ENCODE measurements at regions not wholly inside any gene's neighbourhood (a gene's known extent, or its start where the extent isn't known, plus 50 kb on each side); places are given as distances from the start of the nearest gene placed in this dataset.
A peak's percentile ranks its signal among the peaks of the same experiment; 100 is the strongest.

DNA sequence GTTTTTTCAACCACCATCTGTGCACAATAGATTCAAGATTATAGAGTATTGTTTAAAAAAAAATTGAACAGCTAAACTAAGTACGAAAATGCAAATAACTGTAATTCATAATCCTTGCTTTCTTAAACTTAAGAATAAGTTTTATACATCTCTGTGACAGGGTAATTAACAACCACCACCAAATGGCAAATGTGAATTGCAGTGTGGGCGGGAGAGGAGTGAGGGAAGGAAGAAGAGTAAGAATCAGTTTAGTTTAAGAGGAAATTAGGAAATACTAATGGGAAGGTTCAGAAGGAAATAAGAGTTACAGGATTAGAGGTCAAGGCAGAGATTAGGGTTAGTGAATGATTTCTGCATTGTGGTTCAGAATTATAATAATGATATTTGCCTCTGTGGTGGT lies 430.9 kb downstream of the SPRY1 start:
- Histone ChIP-seq H3K27me3 (no peaks in the 10 kb centered on the region), H3K36me3 (no peaks in the 10 kb centered on the region), H3K9me3 (peaks cover 2% of the 10 kb centered on the region; the same call in 1 of the 2 replicates), H3K4me3 (no peak overlapping the region)
- no peak for DNase-seq

DNA sequence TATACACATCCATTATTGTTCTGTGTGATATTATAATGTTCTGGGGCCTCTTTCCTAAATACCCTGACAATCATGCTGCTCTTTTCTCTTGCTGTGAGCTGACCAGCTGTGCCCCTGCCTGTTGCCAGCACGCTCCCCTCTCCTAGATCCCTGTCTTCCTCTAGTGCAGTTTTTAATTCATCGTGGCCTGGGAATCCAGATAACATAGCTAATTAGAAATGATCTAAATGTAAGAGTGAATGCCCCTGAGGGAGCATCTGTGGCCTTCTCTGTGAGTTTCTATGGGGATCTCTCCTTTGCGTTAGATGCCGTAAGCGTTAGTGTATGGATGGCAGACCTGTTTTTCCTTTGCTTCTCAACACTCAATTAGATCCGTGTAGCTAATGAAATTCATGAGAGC lies 434.3 kb downstream of the SPRY1 start:
- Histone ChIP-seq H3K36me3 (no peaks in the 10 kb centered on the region), H3K9me3 (peaks cover 2% of the 10 kb centered on the region; the same call in 1 of the 2 replicates), H3K4me3 (no peak overlapping the region), H3K27me3 (no peaks in the 10 kb centered on the region)
- DNase-seq: no peak

DNA sequence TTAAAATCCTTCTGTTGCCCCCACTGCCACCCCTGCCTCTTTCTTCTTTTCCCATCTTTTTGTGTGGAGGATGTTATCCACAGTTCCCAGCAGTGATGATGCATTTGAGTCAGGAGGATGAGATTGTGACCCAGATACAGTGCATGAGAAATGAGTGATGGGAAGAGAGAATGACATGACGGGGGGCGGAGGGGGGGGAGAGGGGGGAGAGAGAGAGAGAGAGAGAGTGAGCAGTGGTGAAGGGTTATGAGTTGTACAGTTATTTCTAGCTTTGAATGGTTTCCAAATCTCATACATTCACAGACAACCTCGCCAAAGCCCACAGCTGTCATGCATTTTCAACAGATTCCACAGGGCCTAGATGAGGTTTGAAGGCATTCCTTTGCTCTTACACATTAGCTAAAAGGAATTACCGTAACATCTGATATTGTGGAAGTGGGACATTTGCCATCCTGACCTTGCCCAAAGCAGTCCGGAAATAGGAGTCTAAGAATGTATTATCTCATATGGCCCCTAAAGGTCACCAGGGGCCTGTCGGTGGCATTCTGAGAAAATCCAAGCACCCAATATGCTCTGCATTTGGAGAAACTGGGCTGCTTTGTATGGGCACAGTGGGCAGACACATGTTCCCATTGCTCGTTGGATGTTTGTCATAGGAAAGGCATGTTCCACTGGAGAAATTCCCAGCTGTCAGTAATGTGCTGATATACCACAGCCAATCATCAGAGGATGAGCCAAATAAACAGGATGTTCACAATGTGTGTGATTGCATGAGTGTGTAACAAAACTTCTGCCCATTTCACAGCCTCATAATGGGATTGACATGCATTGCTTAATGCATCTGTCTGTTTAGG lies 435.8 kb downstream of the SPRY1 start:
- Histone ChIP-seq H3K9me3 (peaks cover 6% of the 10 kb centered on the region; the same call in 1 of the 2 replicates), H3K27me3 (no peaks in the 10 kb centered on the region), H3K36me3 (no peaks in the 10 kb centered on the region), H3K4me3 (no peak overlapping the region)
- peak; percentile 87 for DNase-seq

GRCh38 chr4:123833171-123833643 lies 436.6 kb downstream of the SPRY1 start:
- DNase-seq: no peak
- Histone ChIP-seq H3K9me3 (peaks cover 4% of the 10 kb centered on the region; the same call in 1 of the 2 replicates), H3K36me3 (no peaks in the 10 kb centered on the region), H3K4me3 (no peak overlapping the region), H3K27me3 (no peaks in the 10 kb centered on the region)

DNA sequence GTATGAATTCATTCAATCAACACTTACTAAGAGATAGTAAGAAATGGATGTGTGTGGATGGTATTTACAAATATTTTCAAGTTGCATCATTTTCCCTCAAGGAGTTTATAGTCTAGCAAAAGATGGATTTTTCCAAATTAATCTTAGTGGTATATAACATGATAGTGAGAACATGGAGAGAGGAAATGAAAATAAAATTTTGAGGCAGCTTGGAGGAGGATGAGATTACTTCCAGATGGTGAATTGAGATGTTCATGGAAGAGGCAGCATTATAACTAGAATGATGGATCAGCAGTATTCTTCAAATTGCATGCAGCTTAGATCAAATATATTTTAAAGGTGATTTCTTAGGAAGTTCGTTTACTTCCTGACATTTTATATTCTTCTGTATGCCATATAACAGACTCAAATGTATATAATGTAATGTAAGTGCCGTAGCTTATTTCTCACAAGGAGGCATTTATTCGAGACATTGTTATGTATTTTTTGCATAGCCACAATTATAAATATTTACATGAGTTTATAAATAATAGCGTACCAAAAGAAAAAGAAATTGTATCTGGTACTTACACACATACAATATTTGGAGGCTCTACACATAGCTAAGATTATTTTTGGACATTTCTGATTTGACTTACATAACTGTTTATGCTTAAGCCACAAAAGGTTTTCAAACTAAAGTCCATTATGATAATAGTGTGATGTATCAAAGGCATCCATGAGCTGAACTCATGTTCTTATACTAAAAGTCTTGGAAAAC lies 439.4 kb downstream of the SPRY1 start:
- Histone ChIP-seq H3K27me3 (no peaks in the 10 kb centered on the region), H3K4me3 (no peak overlapping the region), H3K36me3 (no peaks in the 10 kb centered on the region), H3K9me3 (peaks cover 4% of the 10 kb centered on the region; the same call in 1 of the 2 replicates)
- DNase-seq: no peak

DNA sequence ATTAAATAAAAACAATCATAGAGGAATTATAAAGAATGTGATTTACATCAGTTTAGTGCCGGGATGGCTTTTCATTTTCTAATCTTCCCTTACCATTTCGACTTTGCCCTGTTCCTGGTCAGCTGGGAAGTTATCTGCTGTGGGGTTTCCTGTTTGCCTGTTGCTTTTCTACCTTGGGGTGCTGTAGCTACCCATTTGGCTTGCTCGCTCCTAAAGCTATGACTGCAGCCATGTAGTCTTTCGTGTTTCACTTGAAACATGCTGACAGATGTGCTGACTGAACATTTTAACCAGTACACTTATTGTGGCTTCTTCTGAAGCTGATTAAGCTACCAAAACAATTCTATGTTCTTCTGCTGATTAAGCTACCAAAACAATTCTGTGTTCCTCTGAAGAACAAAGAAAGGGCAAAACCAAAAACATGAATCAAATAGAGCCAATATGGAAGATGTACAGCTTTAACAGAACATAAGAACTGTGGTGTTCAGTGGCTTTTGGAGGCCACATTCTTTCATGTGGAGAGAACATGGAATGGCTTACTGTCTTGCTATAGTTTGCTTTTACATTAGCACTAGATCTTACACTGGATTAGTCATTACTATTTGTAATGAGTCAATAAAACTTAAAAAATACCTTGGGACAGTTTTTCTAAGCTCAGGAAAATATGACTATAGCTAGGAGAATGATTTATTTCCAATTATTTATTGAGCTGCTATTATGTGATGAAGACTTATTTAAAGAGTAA lies 440.4 kb downstream of the SPRY1 start:
- peaks cover 4% of the 10 kb centered on the region; the same call in 1 of the 2 replicates for H3K9me3 ChIP-seq
- H3K27me3 ChIP-seq: no peaks in the 10 kb centered on the region
- no peak overlapping the region for H3K4me3 ChIP-seq
- H3K36me3 ChIP-seq: no peaks in the 10 kb centered on the region
- no peak for DNase-seq

DNA sequence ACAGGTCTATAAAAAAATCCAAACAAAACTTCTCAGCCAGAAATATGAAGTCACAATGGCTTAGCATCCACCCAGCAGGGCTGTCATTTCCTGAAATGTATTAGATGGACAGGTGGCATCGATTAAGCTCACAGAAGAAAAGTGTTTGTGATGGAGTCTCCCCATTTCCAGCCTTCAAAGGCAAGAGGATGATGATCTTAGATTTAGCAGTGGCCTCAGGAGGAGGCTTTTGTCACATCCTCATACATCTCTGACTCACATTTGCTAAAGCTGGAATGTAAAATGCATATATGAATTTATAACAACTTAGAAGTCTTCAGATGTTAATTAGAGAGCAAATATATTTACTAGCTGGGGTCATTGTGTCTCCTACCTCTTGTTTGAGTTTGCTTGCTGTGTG lies 441.9 kb downstream of the SPRY1 start:
- no peak for DNase-seq
- Histone ChIP-seq H3K27me3 (no peaks in the 10 kb centered on the region), H3K36me3 (no peaks in the 10 kb centered on the region), H3K4me3 (no peak overlapping the region), H3K9me3 (peaks cover 4% of the 10 kb centered on the region; the same call in 1 of the 2 replicates)

GRCh38 chr4:123840197-123840596 lies 443.6 kb downstream of the SPRY1 start:
- H3K9me3 ChIP-seq: peaks cover 4% of the 10 kb centered on the region; the same call in 1 of the 2 replicates
- no peaks in the 10 kb centered on the region for H3K36me3 ChIP-seq
- DNase-seq: no peak
- H3K4me3 ChIP-seq: no peak overlapping the region
- no peaks in the 10 kb centered on the region for H3K27me3 ChIP-seq

DNA sequence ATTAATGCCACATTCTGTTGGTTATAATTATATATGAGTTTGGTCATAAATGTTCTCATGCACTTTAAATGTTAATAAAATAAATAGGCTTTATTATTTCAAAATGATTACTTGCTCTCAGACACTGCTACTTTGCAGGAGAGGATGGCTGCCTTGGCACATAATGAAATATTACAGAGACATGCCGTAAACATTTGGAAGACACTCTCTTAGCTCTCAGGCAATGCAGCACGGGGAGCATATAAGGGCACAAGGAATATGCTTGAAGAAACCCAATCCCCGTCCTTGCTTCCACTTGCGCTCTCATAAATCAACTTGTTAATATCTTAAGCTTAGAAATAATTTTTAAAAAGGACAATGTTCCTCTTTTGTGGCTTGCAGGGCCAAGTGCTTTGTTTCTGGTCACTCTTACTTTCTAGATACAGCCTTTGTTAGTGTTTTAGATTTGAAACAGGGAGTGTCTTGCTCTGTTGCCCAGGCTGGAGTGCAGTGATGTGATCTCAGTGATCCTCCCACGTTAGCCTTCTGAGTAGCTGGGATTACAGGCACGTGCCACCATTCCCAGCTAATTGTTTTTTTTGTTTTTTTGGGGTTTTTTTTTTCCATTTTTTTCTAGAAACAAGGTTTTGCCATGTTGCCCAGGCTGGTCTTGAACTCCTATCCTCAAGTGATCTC lies 445.0 kb downstream of the SPRY1 start:
- no peak for DNase-seq
- H3K36me3 ChIP-seq: no peaks in the 10 kb centered on the region
- H3K9me3 ChIP-seq: peaks cover under 1% of the 10 kb centered on the region; the same call in 1 of the 2 replicates

DNA sequence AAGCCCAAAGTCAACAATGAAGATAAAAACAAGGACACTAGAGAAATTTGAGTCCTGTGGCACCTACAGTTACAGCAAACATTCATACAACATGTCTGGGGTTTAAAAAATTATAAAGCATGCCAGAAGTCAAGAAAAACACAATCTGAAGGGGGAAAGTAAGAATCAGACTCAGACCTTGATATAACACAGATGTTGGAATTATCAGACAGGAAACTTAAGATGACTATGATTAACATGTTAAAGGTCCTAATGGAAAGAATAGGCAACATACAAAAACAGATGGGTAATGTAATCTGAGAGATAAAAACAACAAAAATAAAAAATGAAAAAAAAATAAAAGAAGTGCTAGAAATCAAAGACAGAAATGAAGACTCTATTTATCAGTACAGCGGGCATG lies 446.5 kb downstream of the SPRY1 start:
- no peaks in the 10 kb centered on the region for H3K27me3 ChIP-seq
- no peaks in the 10 kb centered on the region for H3K9me3 ChIP-seq
- H3K36me3 ChIP-seq: no peaks in the 10 kb centered on the region
- no peak overlapping the region for H3K4me3 ChIP-seq
- DNase-seq: no peak

More for the DNA sequence above, 445.0 kb downstream of the SPRY1 start:
- Histone ChIP-seq H3K27me3 (no peaks in the 10 kb centered on the region), H3K4me3 (no peak overlapping the region)

- Histone ChIP-seq H3K27me3 (no peaks in the 10 kb centered on the region), H3K9me3 (no peaks in the 10 kb centered on the region)
- no peak for DNase-seq
Measured at GRCh38 chr4:123844374-123844773, 447.8 kb downstream of the SPRY1 start.

DNA sequence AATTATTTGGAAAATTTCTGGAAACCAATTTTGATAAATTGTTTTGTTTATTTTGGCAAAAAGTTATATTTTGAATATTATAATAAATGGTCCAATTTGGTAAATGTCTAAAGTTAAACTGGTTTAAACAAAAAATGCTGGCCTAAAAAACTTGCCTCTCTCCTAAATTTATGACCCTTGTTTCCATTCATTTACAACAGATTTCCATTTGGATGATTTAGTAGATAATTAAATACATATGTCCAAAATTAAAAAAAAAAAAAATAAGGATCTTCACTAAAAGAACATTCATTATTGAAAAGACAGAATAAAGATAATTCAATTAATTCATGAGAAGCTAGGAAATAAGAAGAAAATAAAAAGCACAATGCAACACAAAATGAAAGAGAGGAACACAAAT lies 449.5 kb downstream of the SPRY1 start:
- no peak for DNase-seq
- H3K27me3 ChIP-seq: no peaks in the 10 kb centered on the region

More at GRCh38 chr4:123844374-123844773, 447.8 kb downstream of the SPRY1 start:
- no peak overlapping the region for H3K4me3 ChIP-seq
- H3K36me3 ChIP-seq: no peaks in the 10 kb centered on the region

DNA sequence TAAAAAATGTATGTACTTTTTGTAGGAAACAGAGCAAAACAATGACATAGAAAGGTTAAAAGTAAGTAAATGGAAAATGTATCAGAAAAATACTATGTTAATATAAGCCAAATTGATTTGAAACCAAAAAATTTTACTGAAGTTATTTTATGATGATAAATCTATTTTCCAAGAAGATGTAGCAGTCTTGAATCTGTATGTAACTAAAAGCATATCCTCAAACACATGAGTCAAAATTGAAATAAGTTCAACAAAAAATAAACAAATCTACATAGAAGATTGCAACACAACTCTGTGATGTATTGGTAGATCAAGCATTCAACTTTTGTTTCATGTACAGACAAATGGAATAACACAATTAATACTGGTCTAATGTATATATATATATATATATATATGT lies 450.0 kb downstream of the SPRY1 start:
- Histone ChIP-seq H3K36me3 (no peaks in the 10 kb centered on the region), H3K9me3 (no peaks in the 10 kb centered on the region), H3K4me3 (no peak overlapping the region), H3K27me3 (no peaks in the 10 kb centered on the region)
- DNase-seq: no peak

More for the DNA sequence above, 449.5 kb downstream of the SPRY1 start:
- Histone ChIP-seq H3K36me3 (no peaks in the 10 kb centered on the region), H3K4me3 (no peak overlapping the region), H3K9me3 (no peaks in the 10 kb centered on the region)

- Histone ChIP-seq H3K9me3 (no peaks in the 10 kb centered on the region), H3K27me3 (no peaks in the 10 kb centered on the region), H3K36me3 (no peaks in the 10 kb centered on the region), H3K4me3 (no peak overlapping the region)
- DNase-seq: no peak
Measured at GRCh38 chr4:123848606-123849005, 452.0 kb downstream of the SPRY1 start.

DNA sequence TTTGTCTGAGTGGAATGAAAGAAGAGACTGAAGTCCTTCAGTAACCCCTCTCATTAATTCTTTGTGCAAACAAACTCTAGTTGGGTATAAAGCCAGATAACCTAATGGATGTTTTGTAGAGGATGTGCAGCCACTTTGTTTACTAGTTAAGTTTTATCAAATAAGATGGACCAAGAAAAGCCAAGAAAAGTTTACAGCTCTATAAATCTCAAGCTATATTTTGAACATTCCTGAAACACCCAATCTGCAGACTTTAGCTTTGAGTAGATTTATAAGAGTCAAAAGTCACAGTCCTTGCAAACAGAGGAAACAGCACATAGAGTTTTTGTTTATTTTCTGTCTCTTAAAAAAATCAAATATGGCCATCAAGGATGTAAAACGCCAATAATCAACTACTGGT lies 452.9 kb downstream of the SPRY1 start:
- H3K9me3 ChIP-seq: no peaks in the 10 kb centered on the region
- no peaks in the 10 kb centered on the region for H3K27me3 ChIP-seq
- H3K4me3 ChIP-seq: no peak overlapping the region
- H3K36me3 ChIP-seq: no peaks in the 10 kb centered on the region
- DNase-seq: no peak

DNA sequence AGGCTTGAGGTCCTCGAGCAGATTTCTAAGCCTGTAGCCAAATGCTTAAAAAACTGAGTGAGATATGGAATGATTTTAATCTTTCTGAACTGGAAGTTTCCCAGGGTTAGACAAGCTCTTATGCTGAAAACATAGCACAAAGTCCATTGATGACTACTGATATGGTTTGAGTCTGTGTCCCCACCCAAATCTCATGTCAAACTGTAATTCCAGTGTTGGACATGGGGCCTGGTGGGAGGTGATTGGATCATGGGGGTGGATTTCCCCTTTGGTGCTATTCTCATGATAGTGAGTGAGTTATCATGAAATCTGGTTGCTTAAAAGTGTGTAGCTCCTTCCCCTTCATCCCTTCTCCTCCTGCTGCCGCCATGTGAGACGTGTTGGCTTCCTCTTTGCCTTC lies 454.9 kb downstream of the SPRY1 start:
- Histone ChIP-seq H3K4me3 (no peak overlapping the region), H3K27me3 (no peaks in the 10 kb centered on the region), H3K36me3 (no peaks in the 10 kb centered on the region), H3K9me3 (no peaks in the 10 kb centered on the region)
- no peak for DNase-seq

Measured in MG63 (cell line).